Gastrocnemius medialis (tissue), 4 donors: ENCODE measurements at regions not wholly inside any gene's neighbourhood (a gene's known extent, or its start where the extent isn't known, plus 50 kb on each side); places are given as distances from the start of the nearest gene placed in this dataset.

Experiments used
- ATAC-seq, 2 donors: fragments of 150-250 bp; one replicate each; pipeline ENCODE4 v1.9.1; 2016
- DNase-seq, 2 donors: peaks; one replicate each; pipeline ENCODE4 v3.0.0-alpha.2; 2019
- H3K27ac ChIP-seq, 4 donors: fragments of 200-600 bp; sonication (generic); 1 replicate in 1 of 4; 2 replicates in 3 of 4; pipeline ENCODE4 v1.5.1; 2016 to 2018; ENCODE audit warnings: mild to moderate bottlenecking in 2 of 4, moderate library complexity in 1 of 4
- H3K27me3 ChIP-seq, 3 donors: fragments of 200-600 bp; sonication (generic) in 2 of 3; 1 replicate in 1 of 3; 2 replicates in 2 of 3; pipeline versions ENCODE4 v1.5.1 to v1.6.0; 2016 to 2019; ENCODE audit warnings: mild to moderate bottlenecking in 1 of 3, moderate library complexity in 1 of 3
- H3K36me3 ChIP-seq, 2 donors: fragments of 200-600 bp; sonication (generic) in 1 of 2; one replicate each; pipeline ENCODE4 v1.5.1; 2017 to 2018
- H3K4me1 ChIP-seq, 2 donors: fragments of 200-600 bp; sonication (generic) in 1 of 2; one replicate each; pipeline ENCODE4 v1.5.1; 2016 to 2017; ENCODE audit warnings: mild to moderate bottlenecking in 2 of 2
- H3K4me3 ChIP-seq, 4 donors: fragments of 200-600 bp; sonication (generic) in 3 of 4; 1 replicate in 1 of 4; 2 replicates in 3 of 4; pipeline ENCODE4 v1.5.1; 2016 to 2019; ENCODE audit warnings: mild to moderate bottlenecking in 2 of 4
- H3K9me3 ChIP-seq, 3 donors: fragments of 200-600 bp; sonication (generic) in 2 of 3; 1 replicate in 1 of 3; 2 replicates in 2 of 3; pipeline ENCODE4 v1.5.1; 2016 to 2019
- CTCF ChIP-seq, 5 experiments: fragments of 450-650 bp in 3 of 5; fragments of 200-600 bp in 2 of 5; sonication (generic) in 2 of 5; IDR thresholded peaks in 4 of 5; conservative IDR thresholded peaks in 1 of 5; 1 replicate in 4 of 5; 2 replicates in 1 of 5; pipeline ENCODE4 v1.5.1; 2016 to 2019; ENCODE audit warnings: antibody characterized with exemption in 5 of 5, mild to moderate bottlenecking in 3 of 5, moderate library complexity in 3 of 5
- POLR2A ChIP-seq, 2 donors: fragments of 450-650 bp; IDR thresholded peaks; one replicate each; pipeline ENCODE4 v1.6.1; 2017; ENCODE audit warnings: antibody characterized with exemption in 2 of 2, mild to moderate bottlenecking in 2 of 2, moderate library complexity in 2 of 2
- in situ Hi-C, 4 donors: fragments of 200-750 bp; cut with MboI; loops; one replicate each; pipeline versions ENCODE4 v1.15.0 to v1.8.0; 2017; ENCODE audit warnings: low sequenced_read_pairs in 4 of 4
- intact Hi-C: fragments of 100-400 bp; cut with DNase I; formaldehyde crosslinking; loops from one replicate; pipeline ENCODE4 v1.15.1; 2023; ENCODE audit warnings: low total_unique reads

- in situ Hi-C loops (no loop called here), intact Hi-C loops (no loop called here)
- Histone ChIP-seq H3K4me1 (no peaks in the 10 kb centered on the region), H3K9me3 (no peaks in the 10 kb centered on the region), H3K36me3 (no peaks in the 10 kb centered on the region), H3K27ac (no peak overlapping the region), H3K4me3 (no peak overlapping the region), H3K27me3 (no peaks in the 10 kb centered on the region)
- DNase-seq (no peak), ATAC-seq (no peak)
- no peak for TF ChIP-seq CTCF (IDR thresholded peaks at IDR 0.05 in 4 of 5, conservative IDR thresholded peaks at IDR 0.05 in 1 of 5)
- TF ChIP-seq POLR2A (IDR thresholded peaks at IDR 0.05), result no peak
These were observed 147.6 kb upstream of the SPRY4 start for GRCh38 chr5:142472306-142472951.

- Histone ChIP-seq H3K4me1 (no peaks in the 10 kb centered on the region), H3K27ac (no peak overlapping the region), H3K4me3 (no peak overlapping the region), H3K9me3 (no peaks in the 10 kb centered on the region), H3K36me3 (no peaks in the 10 kb centered on the region), H3K27me3 (no peaks in the 10 kb centered on the region)
- DNase-seq, result no peak
- TF ChIP-seq POLR2A (IDR thresholded peaks at IDR 0.05) (no peak), CTCF (IDR thresholded peaks at IDR 0.05 in 4 of 5, conservative IDR thresholded peaks at IDR 0.05 in 1 of 5) (no peak)
- intact Hi-C loops, result no loop called here
- ATAC-seq, result no peak
- in situ Hi-C loops, result no loop called here
These were observed 141.6 kb upstream of the SPRY4 start for GRCh38 chr5:142466195-142466971.

GRCh38 chr5:142465476-142465875 is 140.7 kb upstream of the SPRY4 start:
- intact Hi-C loops (no loop called here), in situ Hi-C loops (no loop called here)
- no peaks in the 10 kb centered on the region for H3K9me3 ChIP-seq
- H3K4me3 ChIP-seq, result no peak overlapping the region
- TF ChIP-seq CTCF (IDR thresholded peaks at IDR 0.05 in 4 of 5, conservative IDR thresholded peaks at IDR 0.05 in 1 of 5) (no peak), POLR2A (IDR thresholded peaks at IDR 0.05) (no peak)
- H3K27me3 ChIP-seq, result no peaks in the 10 kb centered on the region
- no peaks in the 10 kb centered on the region for H3K4me1 ChIP-seq
- ATAC-seq (no peak), DNase-seq (no peak)
- no peaks in the 10 kb centered on the region for H3K36me3 ChIP-seq
- no peak overlapping the region for H3K27ac ChIP-seq

- Histone ChIP-seq H3K27ac (no peak overlapping the region), H3K27me3 (no peaks in the 10 kb centered on the region), H3K4me3 (no peak overlapping the region), H3K4me1 (no peaks in the 10 kb centered on the region), H3K36me3 (no peaks in the 10 kb centered on the region), H3K9me3 (no peaks in the 10 kb centered on the region)
- in situ Hi-C loops, result no loop called here
- intact Hi-C loops, result no loop called here
- ATAC-seq (no peak), DNase-seq (no peak)
- TF ChIP-seq CTCF (IDR thresholded peaks at IDR 0.05 in 4 of 5, conservative IDR thresholded peaks at IDR 0.05 in 1 of 5), result no peak
- TF ChIP-seq POLR2A (IDR thresholded peaks at IDR 0.05), result no peak
These were observed 139.1 kb upstream of the SPRY4 start for GRCh38 chr5:142463904-142464303.
